NCI-H774 (cell line): ENCODE measurements at regions not wholly inside any gene's neighbourhood (a gene's known extent, or its start where the extent isn't known, plus 50 kb on each side); places are given as distances from the start of the nearest gene placed in this dataset.
"Not testable (repeated sequence)": the region's sequence is repeated elsewhere in the genome, so short reads cannot be mapped to it uniquely, and the experiment has no call there.

ENCODE experiments used
- DNase-seq: peaks from one replicate; lab custom pipeline; 2025; lab: John Stamatoyannopoulos, UW

GRCh38 chr6:140264431-140264830 is 890.0 kb upstream of the CITED2 start:
- DNase-seq, result no peak

DNA sequence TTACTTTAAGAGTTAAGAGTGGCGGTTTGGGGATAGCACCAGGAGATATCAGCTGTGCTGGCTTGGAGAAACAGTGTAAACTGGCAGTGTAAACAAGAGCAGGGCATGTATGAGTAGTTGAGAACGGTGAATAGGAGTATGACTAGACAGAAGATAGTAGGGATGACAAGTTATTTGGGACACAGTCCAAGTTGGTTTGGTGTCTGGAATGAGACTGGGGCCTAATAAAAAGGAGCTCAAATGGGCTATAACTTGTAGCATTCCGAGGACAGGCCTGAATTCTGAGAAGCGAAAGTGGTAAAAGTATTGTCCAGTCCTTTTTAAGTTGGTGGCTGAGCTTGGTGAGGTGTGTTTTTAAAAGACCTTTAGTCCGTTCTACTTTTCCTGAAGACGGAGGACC is 883.9 kb upstream of the CITED2 start:
- DNase-seq, result not testable (repeated sequence)

DNA sequence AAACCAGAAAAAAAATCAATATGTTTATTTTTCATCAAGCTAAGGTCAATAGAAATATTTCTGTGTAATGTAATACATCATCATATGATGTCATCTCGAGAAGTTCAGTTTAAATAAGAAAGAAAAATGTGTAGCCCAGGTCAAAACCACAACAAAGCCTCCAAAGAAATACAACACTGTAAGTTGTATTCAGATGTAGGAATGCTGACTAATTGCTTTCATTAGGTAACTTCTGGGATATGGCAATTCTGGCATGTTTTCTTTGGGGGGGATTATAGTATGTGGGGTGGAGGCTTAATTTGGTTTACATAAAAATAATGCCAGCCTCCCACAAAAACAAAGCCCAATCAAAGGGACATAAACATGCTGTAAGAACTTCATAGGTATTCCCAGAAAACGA is 881.8 kb upstream of the CITED2 start:
- DNase-seq, result no peak

DNA sequence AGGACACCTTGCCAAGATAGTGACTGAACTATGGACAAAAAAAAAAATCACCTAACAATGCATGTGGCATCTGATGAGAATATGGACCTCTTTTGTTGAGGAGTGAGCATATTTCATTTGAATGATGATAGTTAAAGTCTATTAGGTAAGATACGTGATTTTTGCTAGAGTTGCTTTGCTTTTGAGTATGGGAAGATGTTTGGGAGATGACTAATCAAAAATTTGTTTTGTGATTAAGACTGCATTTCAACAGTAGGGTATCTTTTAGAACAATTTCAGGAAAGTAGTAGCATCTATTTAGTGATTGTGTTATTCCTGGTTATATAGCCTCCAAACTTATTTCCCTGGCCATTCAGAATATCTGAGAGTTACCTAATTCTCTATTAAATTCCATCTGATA is 878.6 kb upstream of the CITED2 start:
- DNase-seq, result no peak

- DNase-seq, result no peak
Measured at GRCh38 chr6:140252099-140252498, 877.7 kb upstream of the CITED2 start.

DNA sequence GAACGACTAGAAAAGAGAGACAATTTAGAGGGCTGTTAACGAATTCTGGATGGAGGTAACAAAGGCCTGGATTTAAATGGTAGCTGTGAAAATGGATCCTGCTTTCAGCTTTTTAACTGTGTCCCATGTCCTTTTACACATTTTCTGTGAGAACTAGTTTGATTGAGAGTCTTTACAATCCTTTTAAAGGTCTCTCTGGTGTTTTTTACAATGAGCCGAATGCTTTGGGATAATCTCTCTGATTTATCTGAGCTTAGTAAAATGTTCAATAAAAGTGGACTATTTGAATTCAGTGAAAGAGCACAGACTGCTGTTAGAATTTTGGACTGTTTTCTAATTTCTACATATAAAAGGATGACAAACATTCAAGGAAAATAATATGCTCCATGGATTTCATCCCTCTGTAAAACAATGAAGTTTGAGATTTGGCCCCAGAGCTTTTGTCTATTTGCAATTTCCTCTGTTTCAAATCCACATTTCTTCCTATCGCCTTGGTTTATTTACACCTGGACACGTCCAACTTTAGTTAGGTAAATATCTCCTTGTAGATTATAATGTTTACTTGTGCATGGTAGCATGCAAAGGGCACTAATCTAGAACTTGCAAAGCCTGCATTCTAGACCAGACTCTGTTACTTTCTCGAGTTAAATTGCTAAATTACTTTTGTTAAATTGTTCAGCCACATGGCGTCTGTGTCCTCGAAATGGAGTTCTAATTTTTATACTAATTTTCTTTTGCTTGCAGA is 871.0 kb upstream of the CITED2 start:
- DNase-seq, result no peak

DNA sequence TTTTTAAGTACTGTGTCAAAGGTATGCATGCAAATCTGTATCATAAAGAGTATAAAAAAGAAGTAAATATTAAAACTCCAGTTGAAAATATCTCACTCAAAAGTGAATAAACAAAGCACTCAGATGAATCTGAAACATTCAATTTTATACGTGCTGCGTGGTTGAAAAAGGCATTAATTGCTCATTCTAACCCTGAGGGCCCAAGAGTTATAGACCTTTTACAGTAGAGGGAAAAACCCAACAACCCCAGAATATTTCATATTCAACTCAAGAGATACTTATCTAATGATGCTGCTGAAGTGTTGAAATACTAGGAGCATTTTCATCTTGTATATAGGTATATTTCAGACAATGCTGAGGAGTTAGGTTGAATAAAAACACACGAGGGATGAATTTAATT is 862.8 kb upstream of the CITED2 start:
- DNase-seq, result no peak

GRCh38 chr6:140236732-140237131 is 862.3 kb upstream of the CITED2 start:
- DNase-seq, result no peak

- DNase-seq, result no peak
Measured at GRCh38 chr6:140230282-140230681, 855.8 kb upstream of the CITED2 start.

GRCh38 chr6:140228491-140228890 is 854.0 kb upstream of the CITED2 start:
- no peak for DNase-seq

- no peak for DNase-seq
Measured at GRCh38 chr6:140226637-140227036, 852.2 kb upstream of the CITED2 start.

DNA sequence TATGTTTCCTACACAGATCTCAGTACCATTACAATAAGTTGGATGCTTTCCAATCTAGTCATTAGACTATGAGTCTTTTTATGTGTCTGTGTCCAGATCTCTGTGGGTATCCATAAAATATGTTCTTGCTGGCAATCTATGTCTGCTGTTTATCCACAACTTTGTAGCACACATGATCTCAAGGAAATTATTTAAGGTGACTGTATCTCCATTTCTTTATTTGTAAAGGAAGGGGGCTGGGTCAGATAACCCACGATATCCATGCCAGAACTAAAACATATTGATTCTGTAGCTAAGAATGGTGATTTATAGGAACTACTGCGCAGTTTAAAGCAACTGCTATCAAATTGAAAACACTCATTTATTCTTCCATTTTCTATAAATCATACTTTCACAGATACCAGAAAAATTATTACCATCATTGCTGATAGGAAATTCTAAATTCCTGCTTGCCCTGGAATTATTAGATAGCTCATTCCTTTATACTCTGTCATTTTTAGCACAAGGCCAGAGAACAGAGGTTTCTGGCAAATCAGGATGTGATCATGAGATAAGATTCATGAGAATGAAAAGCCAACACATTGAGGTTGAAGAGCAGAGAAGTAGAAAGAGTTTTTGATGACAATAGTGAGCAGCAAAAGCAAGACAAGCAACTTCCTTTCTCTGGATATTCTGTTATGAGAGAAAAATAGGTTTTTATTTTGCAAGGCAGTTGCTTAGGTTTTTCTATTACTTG is 851.4 kb upstream of the CITED2 start:
- DNase-seq, result no peak

- no peak for DNase-seq
Measured at GRCh38 chr6:140217283-140217682, 842.8 kb upstream of the CITED2 start.

DNA sequence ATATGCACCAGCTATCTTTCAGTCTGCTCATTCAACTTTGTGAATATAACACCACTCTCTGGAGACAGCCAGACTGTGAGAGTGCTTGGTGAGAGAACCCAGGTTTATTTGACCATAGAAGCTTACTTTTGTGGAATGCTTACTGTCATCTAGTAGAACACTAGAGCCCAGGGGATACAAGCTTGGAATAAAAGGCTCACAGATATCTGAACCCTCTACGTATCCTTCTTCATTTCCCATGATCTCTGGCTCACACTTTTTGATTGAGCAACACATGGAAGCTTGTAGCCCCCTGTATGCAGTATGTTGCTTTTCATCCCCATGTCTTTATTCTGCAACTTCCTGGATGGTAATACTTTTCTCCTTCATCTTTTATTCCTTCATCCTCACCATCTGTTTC is 835.3 kb upstream of the CITED2 start:
- no peak for DNase-seq

- peak; percentile 34 for DNase-seq
Measured at GRCh38 chr6:140208286-140208685, 833.8 kb upstream of the CITED2 start.

DNA sequence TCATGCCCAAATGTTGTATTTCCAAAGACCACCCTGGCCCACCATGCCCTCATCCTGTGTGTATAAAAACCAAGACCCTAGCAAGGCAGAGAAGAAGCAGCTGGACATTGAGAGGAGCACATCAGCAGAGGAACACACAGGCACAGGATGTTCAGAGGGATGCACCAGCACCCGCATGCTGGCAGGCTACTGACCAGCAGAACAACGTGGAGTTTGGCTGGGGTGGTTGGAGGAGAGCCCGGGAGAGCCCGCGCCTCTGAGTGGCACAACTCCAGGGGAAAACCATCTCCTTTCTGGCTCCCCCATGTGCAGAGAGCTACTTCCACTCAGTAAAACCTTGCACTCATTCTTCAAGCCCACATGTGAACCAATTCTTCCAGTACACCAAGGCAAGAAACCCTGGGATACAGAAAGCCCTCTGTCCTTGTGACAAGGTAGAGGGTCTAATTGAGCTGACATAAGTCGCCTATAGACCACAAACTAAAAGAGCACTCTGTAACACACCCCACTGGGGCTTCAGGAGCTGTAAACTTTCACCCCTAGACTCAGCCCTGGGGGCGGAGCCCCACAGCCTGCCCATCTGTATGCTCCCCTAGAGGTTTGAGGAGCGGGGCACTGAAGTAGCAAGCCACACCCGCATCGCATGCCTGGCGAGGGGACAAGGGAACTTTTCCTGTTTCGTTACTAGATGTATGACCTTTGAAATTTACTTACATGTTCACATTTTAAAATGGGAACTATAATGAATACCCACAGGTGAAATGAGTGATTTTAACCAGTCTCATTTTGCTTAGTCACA is 831.5 kb upstream of the CITED2 start:
- DNase-seq, result no peak

DNA sequence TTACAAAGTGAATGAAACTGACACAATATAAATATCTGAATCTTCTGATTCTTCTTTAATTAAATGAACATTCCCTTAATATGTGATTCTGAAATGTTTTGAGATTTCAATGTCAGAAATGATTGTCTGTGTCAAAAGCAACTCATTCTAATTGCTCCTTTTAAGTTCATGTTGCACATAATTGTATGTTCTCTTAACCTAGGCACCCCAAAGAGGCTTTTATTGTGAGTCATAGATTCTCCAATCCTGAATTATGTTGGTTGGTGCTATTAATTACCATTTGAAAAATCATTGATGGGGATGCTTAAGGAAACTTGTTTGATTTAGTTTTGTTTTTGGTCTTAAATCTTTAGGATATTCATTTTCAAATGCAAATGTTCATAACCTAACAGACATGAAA is 829.7 kb upstream of the CITED2 start:
- DNase-seq, result no peak

DNA sequence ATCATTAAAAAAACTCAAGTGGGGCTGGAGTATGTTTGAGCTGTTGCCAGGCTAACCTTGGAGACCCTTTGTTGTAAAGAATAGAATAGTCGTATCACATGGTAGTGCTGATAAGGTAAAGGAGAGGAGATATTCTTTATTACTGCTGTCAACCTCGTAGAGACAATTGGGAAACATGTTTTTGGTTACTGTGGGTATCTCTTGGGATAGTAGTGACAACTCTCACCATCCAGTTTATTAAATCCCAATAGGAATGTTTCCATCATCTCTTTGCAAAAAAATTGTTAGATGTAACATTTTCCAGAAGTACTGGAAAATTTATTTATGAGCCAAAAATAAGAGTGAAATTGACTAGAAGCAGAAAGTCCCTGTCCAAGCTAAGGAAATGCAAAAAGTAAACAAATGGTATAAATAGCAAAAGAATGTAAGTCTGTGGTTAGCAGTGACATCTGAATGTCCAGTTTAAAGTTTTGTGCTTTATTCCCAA is 829.3 kb upstream of the CITED2 start:
- peak; percentile 44 for DNase-seq

- no peak for DNase-seq
Measured at GRCh38 chr6:140202964-140203515, 828.6 kb upstream of the CITED2 start.

- DNase-seq, result no peak
Measured at GRCh38 chr6:140201787-140202458, 827.5 kb upstream of the CITED2 start.

DNA sequence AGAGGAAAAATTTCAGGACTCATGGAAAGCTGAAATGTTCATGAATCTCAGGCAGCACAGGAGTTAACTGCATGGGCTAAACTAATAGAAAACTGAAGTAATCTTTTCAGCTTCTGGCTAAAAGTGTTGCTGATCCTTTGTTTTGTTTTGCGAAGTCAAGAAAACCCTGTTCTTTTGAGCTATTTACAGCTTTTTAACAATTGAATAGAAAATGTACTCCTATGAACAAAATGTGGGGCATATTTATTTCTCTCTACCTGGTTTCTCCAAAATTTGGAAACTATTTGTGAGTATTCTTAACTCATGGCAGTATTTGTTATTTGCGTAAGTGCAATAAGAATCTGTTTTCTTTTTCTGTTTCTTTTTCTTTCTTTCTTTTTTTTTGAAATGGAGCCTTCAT is 818.8 kb upstream of the CITED2 start:
- no peak for DNase-seq

GRCh38 chr6:140192018-140192417 is 817.6 kb upstream of the CITED2 start:
- DNase-seq, result no peak
